Keratinocyte (primary cell): ENCODE measurements at regions not wholly inside any gene's neighbourhood (a gene's known extent, or its start where the extent isn't known, plus 50 kb on each side); places are given as distances from the start of the nearest gene placed in this dataset.

ENCODE experiments used
- DNase-seq: peaks from one replicate; pipeline ENCODE4 v3.0.0-alpha.2; 2011; ENCODE audit warnings: low read depth, missing footprints, low spot score
- FAIRE-seq: peaks from 2 replicates; lab custom pipeline; 2011; peaks lifted over from hg19 to GRCh38; lab: Jason Lieb, UNC
- H2AFZ ChIP-seq: 2 replicates; pipeline ENCODE4 v1.6.0; 2012; ENCODE audit warnings: low read length, control low read depth, inconsistent platforms; ENCODE audit not compliant: control insufficient read depth
- H3K27ac ChIP-seq: 2 replicates; pipeline ENCODE4 v1.5.1; 2011; ENCODE audit warnings: low read length; ENCODE audit not compliant: control insufficient read depth, insufficient read depth
- H3K27me3 ChIP-seq: 3 replicates; pipeline ENCODE4 v1.6.0; 2011; ENCODE audit warnings: low read length; ENCODE audit not compliant: control insufficient read depth, insufficient read depth; ENCODE audit errors: extremely low read depth
- H3K36me3 ChIP-seq, 2 experiments: 2 replicates in 1 of 2; 3 replicates in 1 of 2; pipeline ENCODE4 v1.5.1; 2011; ENCODE audit warnings: low read length in 2 of 2, mild to moderate bottlenecking in 1 of 2; ENCODE audit not compliant: control insufficient read depth in 2 of 2, insufficient read depth in 2 of 2; ENCODE audit errors: extremely low read depth in 1 of 2
- H3K4me1 ChIP-seq: 3 replicates; pipeline ENCODE4 v1.5.1; 2011; ENCODE audit warnings: low read length; ENCODE audit not compliant: control insufficient read depth, insufficient read depth; ENCODE audit errors: extremely low read depth
- H3K4me2 ChIP-seq: 3 replicates; pipeline ENCODE4 v1.6.0; 2011; ENCODE audit warnings: low read depth, low read length; ENCODE audit not compliant: control insufficient read depth, insufficient read depth; ENCODE audit errors: extremely low read depth
- H3K4me3 ChIP-seq, 3 experiments: fragments of 200-600 bp in 1 of 3; sonication (generic) in 1 of 3; 2 replicates in 2 of 3; 3 replicates in 1 of 3; pipeline ENCODE4 v1.5.1; 2011 to 2016; ENCODE audit warnings: low read length in 3 of 3, mild to moderate bottlenecking in 3 of 3, control low read depth in 2 of 3, inconsistent platforms in 1 of 3, low read depth in 1 of 3, mixed read lengths in 1 of 3, mixed run types in 1 of 3, moderate library complexity in 1 of 3; ENCODE audit not compliant: control insufficient read depth in 2 of 3, insufficient read depth in 2 of 3; ENCODE audit errors: extremely low read depth in 1 of 3
- H3K79me2 ChIP-seq: 2 replicates; pipeline ENCODE4 v1.6.0; 2012; ENCODE audit warnings: low read length; ENCODE audit not compliant: control insufficient read depth, insufficient read depth
- H3K9ac ChIP-seq: 3 replicates; pipeline ENCODE4 v1.6.0; 2011; ENCODE audit warnings: low read length; ENCODE audit not compliant: control insufficient read depth, insufficient read depth; ENCODE audit errors: extremely low read depth
- H3K9me1 ChIP-seq: 3 replicates; pipeline ENCODE4 v1.6.0; 2011; ENCODE audit warnings: low read length; ENCODE audit not compliant: control insufficient read depth, insufficient read depth; ENCODE audit errors: extremely low read depth
- H3K9me3 ChIP-seq: 2 replicates; pipeline ENCODE4 v1.5.1; 2012; ENCODE audit warnings: low read depth, low read length; ENCODE audit not compliant: control insufficient read depth
- H4K20me1 ChIP-seq: 3 replicates; pipeline ENCODE4 v1.6.0; 2011; ENCODE audit warnings: low read length; ENCODE audit not compliant: control insufficient read depth, insufficient read depth; ENCODE audit errors: extremely low read depth
- EZH2 ChIP-seq: IDR thresholded peaks from one replicate; pipeline ENCODE4 v1.6.1; 2012; ENCODE audit warnings: inconsistent platforms, mild to moderate bottlenecking, low read length, moderate library complexity
- dilution Hi-C: fragments of 300-500 bp; cut with MboI; formaldehyde crosslinking; loops from one replicate; pipeline ENCODE4 v1.7.0; 2020; ENCODE audit warnings: low sequenced_read_pairs; ENCODE audit not compliant: extremely low pct_ligation_motif_present
- TF ChIP-seq, protein P1 (sequence below), 3 experiments: IDR thresholded peaks in 1 of 3; conservative IDR thresholded peaks in 1 of 3; optimal IDR thresholded peaks in 1 of 3; 2 replicates in 2 of 3; 3 replicates in 1 of 3; pipeline versions ENCODE3 to v1.5.1; 2011; ENCODE audit warnings: low read length in 3 of 3, mild to moderate bottlenecking in 3 of 3, moderate library complexity in 2 of 3, control low read depth in 1 of 3, inconsistent platforms in 1 of 3; ENCODE audit not compliant: insufficient read depth in 2 of 3; ENCODE audit errors: extremely low read depth in 1 of 3

DNA sequence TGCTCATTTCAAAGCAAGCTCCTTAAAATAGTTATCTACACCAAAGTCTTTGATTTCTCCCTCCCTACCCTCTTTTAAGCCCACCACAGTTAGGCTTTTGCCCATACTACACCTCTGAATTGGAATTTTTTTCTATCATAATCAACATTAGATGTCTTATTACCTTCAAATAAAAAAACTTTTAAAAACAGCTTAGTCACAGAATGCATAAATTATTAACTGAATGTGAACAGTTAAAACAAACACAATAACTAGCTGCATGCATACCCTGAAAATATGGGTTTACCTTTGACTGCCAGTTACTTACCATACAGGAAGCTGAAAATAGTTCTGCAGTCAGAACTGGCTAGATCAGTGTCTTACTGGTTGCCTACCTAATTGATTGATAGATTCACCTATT, 210.9 kb downstream of the TGFB2 start:
- H3K9me1 ChIP-seq: no peaks in the 10 kb centered on the region
- H3K4me3 ChIP-seq: no peak overlapping the region
- dilution Hi-C loops: no loop called here
- no peaks in the 10 kb centered on the region for H3K4me1 ChIP-seq
- H4K20me1 ChIP-seq: no peaks in the 10 kb centered on the region
- no peak for TF ChIP-seq EZH2
- TF ChIP-seq, protein P1, sequence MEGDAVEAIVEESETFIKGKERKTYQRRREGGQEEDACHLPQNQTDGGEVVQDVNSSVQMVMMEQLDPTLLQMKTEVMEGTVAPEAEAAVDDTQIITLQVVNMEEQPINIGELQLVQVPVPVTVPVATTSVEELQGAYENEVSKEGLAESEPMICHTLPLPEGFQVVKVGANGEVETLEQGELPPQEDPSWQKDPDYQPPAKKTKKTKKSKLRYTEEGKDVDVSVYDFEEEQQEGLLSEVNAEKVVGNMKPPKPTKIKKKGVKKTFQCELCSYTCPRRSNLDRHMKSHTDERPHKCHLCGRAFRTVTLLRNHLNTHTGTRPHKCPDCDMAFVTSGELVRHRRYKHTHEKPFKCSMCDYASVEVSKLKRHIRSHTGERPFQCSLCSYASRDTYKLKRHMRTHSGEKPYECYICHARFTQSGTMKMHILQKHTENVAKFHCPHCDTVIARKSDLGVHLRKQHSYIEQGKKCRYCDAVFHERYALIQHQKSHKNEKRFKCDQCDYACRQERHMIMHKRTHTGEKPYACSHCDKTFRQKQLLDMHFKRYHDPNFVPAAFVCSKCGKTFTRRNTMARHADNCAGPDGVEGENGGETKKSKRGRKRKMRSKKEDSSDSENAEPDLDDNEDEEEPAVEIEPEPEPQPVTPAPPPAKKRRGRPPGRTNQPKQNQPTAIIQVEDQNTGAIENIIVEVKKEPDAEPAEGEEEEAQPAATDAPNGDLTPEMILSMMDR (optimal IDR thresholded peaks at IDR 0.05 in 1 of 3, IDR thresholded peaks at IDR 0.05 in 1 of 3, conservative IDR thresholded peaks at IDR 0.05 in 1 of 3; ENCODE audit: extremely low read depth in 1 of 3, insufficient read depth in 2 of 3, low read length in 3 of 3): no peak
- no peaks in the 10 kb centered on the region for H3K27me3 ChIP-seq
- FAIRE-seq (no peak), DNase-seq (no peak)
- no peaks in the 10 kb centered on the region for H3K79me2 ChIP-seq
- H3K4me2 ChIP-seq: no peak overlapping the region
- no peak overlapping the region for H3K9ac ChIP-seq
- H2AFZ ChIP-seq: no peak overlapping the region
- H3K36me3 ChIP-seq: no peaks in the 10 kb centered on the region
- H3K9me3 ChIP-seq: no peaks in the 10 kb centered on the region
- no peak overlapping the region for H3K27ac ChIP-seq

DNA sequence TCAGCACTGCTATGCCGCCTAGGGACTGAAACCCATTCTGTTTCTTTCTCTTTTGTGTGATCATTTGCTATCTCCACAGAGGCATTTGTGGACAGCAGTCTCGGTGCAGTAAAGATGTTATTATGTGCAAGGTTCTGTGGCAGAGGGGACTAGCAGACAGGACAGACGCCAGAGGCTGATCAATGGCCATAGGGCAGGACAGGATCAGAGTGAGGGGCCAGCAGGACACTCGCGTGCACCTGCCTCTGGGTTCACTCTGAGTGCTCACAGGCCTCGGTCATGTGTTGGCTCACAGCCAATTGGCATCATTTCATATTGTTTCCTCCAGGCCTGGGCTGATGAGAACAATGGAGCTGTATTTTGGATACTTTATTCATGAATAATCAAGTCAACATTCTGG, 212.6 kb downstream of the TGFB2 start:
- TF ChIP-seq EZH2: no peak
- TF ChIP-seq, protein P1 (optimal IDR thresholded peaks at IDR 0.05 in 1 of 3, IDR thresholded peaks at IDR 0.05 in 1 of 3, conservative IDR thresholded peaks at IDR 0.05 in 1 of 3; ENCODE audit: extremely low read depth in 1 of 3, insufficient read depth in 2 of 3, low read length in 3 of 3): no peak
- Histone ChIP-seq H3K27me3 (no peaks in the 10 kb centered on the region), H3K9ac (no peak overlapping the region), H3K9me1 (no peaks in the 10 kb centered on the region), H2AFZ (no peak overlapping the region), H3K79me2 (no peaks in the 10 kb centered on the region), H3K36me3 (no peaks in the 10 kb centered on the region), H4K20me1 (no peaks in the 10 kb centered on the region), H3K9me3 (no peaks in the 10 kb centered on the region), H3K4me3 (no peak overlapping the region), H3K27ac (no peak overlapping the region), H3K4me1 (no peaks in the 10 kb centered on the region), H3K4me2 (no peak overlapping the region)
- dilution Hi-C loops: no loop called here
- FAIRE-seq (no peak), DNase-seq (no peak)
